ENCODE measurements at regions not wholly inside any gene's neighbourhood (a gene's known extent, or its start where the extent isn't known, plus 50 kb on each side); places are given as distances from the start of the nearest gene placed in this dataset.
"Not testable (repeated sequence)": the region's sequence is repeated elsewhere in the genome, so short reads cannot be mapped to it uniquely, and the experiment has no call there.

GRCh38 chr2:20113004-20113796 is 61.8 kb upstream of the LAPTM4A start (continued):
- TF ChIP-seq CTCF (IDR thresholded peaks at IDR 0.05) (no peak), SOX15 (CRISPR knock-in tag; IDR thresholded peaks at IDR 0.05) (no peak)
- TF ChIP-seq, protein P1, sequence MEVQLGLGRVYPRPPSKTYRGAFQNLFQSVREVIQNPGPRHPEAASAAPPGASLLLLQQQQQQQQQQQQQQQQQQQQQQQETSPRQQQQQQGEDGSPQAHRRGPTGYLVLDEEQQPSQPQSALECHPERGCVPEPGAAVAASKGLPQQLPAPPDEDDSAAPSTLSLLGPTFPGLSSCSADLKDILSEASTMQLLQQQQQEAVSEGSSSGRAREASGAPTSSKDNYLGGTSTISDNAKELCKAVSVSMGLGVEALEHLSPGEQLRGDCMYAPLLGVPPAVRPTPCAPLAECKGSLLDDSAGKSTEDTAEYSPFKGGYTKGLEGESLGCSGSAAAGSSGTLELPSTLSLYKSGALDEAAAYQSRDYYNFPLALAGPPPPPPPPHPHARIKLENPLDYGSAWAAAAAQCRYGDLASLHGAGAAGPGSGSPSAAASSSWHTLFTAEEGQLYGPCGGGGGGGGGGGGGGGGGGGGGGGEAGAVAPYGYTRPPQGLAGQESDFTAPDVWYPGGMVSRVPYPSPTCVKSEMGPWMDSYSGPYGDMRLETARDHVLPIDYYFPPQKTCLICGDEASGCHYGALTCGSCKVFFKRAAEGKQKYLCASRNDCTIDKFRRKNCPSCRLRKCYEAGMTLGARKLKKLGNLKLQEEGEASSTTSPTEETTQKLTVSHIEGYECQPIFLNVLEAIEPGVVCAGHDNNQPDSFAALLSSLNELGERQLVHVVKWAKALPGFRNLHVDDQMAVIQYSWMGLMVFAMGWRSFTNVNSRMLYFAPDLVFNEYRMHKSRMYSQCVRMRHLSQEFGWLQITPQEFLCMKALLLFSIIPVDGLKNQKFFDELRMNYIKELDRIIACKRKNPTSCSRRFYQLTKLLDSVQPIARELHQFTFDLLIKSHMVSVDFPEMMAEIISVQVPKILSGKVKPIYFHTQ (CRISPR knock-in tag; IDR thresholded peaks at IDR 0.05), result no peak

- H3K9me3 Mint-ChIP-seq; H3K4me3 Mint-ChIP-seq; ATAC-seq; H3K36me3 Mint-ChIP-seq; DNase-seq (ENCODE audit: low spot score); H3K27ac Mint-ChIP-seq; H3K4me1 Mint-ChIP-seq; CTCF ChIA-PET; POLR2A ChIA-PET: not testable (repeated sequence)
- H3K27me3 Mint-ChIP-seq (ENCODE audit: low read depth), result peaks cover 12% of the 10 kb centered on the region
Measured at GRCh38 chr2:20112361-20112760, 60.9 kb upstream of the LAPTM4A start.

DNA sequence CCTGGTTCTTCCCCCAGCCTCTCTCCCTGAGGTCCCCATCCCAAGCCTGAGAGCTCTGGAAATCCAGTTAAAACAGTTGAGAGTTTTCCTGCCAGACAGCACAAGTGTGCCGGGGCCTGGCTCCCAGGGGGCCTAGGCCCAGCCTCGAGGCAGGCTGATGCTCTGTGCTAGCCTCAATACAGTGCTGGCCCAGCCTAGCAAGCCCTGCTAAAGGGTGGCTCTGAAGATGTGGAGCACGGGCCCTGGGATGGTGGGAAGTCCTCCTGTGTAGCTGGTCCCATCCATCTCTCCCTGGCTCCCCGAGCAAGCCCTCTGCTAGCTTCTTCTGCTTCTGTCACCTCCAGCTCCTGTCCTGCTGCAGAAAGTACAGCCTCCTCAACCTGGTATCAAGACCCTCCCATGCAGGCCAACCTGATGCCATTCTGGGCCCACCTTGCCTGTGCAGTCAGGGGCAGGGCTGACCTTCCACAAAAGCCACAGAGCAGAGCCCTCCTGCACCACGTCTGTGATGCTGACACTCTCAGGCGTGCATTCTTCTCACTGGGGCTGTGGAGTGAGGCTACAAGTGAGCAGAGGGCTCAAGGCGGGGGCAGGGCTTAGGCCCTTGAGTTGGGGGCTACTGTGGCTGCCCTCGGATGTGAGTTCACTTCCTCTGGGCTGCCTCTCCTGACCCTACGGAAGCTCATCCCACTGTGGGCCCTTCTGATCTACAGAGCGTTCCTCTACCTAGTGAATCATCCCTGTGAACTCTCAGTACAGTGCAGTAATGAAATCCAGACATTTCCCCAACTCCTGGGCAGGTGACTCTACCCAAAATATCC is 60.1 kb upstream of the LAPTM4A start:
- CTCF ChIA-PET, result interaction anchor here (0.8 to 1.2 kb wide), 2 partner anchors 96 to 114 kb away, joined by 3 to 4 read pairs; no protein-coding TSS in a partner anchor
- DNase-seq (ENCODE audit: low spot score), result no peak
- H3K4me3 Mint-ChIP-seq, result no peak overlapping the region

GRCh38 chr2:20110876-20111275 is 59.4 kb upstream of the LAPTM4A start:
- DNase-seq (ENCODE audit: low spot score), result no peak
- H3K4me3 Mint-ChIP-seq, result no peak overlapping the region
- ChIA-PET POLR2A (no interaction called here), CTCF (interaction anchor here (0.8 to 1.2 kb wide), 2 partner anchors 95 to 115 kb away, joined by 3 to 4 read pairs; no protein-coding TSS in a partner anchor)
- peaks cover 4% of the 10 kb centered on the region for H3K4me1 Mint-ChIP-seq
- TF ChIP-seq, protein P2, sequence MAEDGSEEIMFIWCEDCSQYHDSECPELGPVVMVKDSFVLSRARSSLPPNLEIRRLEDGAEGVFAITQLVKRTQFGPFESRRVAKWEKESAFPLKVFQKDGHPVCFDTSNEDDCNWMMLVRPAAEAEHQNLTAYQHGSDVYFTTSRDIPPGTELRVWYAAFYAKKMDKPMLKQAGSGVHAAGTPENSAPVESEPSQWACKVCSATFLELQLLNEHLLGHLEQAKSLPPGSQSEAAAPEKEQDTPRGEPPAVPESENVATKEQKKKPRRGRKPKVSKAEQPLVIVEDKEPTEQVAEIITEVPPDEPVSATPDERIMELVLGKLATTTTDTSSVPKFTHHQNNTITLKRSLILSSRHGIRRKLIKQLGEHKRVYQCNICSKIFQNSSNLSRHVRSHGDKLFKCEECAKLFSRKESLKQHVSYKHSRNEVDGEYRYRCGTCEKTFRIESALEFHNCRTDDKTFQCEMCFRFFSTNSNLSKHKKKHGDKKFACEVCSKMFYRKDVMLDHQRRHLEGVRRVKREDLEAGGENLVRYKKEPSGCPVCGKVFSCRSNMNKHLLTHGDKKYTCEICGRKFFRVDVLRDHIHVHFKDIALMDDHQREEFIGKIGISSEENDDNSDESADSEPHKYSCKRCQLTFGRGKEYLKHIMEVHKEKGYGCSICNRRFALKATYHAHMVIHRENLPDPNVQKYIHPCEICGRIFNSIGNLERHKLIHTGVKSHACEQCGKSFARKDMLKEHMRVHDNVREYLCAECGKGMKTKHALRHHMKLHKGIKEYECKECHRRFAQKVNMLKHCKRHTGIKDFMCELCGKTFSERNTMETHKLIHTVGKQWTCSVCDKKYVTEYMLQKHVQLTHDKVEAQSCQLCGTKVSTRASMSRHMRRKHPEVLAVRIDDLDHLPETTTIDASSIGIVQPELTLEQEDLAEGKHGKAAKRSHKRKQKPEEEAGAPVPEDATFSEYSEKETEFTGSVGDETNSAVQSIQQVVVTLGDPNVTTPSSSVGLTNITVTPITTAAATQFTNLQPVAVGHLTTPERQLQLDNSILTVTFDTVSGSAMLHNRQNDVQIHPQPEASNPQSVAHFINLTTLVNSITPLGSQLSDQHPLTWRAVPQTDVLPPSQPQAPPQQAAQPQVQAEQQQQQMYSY (CRISPR knock-in tag; IDR thresholded peaks at IDR 0.05), result no peak
- no peak for TF ChIP-seq ZNF416 (CRISPR knock-in tag; IDR thresholded peaks at IDR 0.05)
- TF ChIP-seq, protein P3, sequence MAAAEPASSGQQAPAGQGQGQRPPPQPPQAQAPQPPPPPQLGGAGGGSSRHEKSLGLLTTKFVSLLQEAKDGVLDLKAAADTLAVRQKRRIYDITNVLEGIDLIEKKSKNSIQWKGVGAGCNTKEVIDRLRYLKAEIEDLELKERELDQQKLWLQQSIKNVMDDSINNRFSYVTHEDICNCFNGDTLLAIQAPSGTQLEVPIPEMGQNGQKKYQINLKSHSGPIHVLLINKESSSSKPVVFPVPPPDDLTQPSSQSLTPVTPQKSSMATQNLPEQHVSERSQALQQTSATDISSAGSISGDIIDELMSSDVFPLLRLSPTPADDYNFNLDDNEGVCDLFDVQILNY (CRISPR knock-in tag; IDR thresholded peaks at IDR 0.05), result no peak
- H3K27me3 Mint-ChIP-seq (ENCODE audit: low read depth), result peaks cover 26% of the 10 kb centered on the region
- H3K27ac Mint-ChIP-seq, result no peak overlapping the region
- peaks cover 6% of the 10 kb centered on the region; the same call in 1 of the 2 replicates for H3K9me3 Mint-ChIP-seq
- no peak for ATAC-seq
- H3K36me3 Mint-ChIP-seq, result no peaks in the 10 kb centered on the region; the same call in 1 of the 2 replicates

More for the DNA sequence above, 60.1 kb upstream of the LAPTM4A start:
- Mint-ChIP-seq H3K27ac (no peak overlapping the region), H3K9me3 (no peaks in the 10 kb centered on the region; the same call in 1 of the 2 replicates), H3K36me3 (no peaks in the 10 kb centered on the region), H3K4me1 (peaks cover 4% of the 10 kb centered on the region), H3K27me3 (ENCODE audit: low read depth) (peaks cover 19% of the 10 kb centered on the region)
- POLR2A ChIA-PET, result no interaction called here
- ATAC-seq, result no peak
- no peak for TF ChIP-seq NR2C2 (CRISPR knock-in tag; IDR thresholded peaks at IDR 0.05)
- 0 out of 2 replicates have a peak, but pooled peaks have one; percentile 21 for TF ChIP-seq GABPB1 (CRISPR knock-in tag; IDR thresholded peaks at IDR 0.05)
